CD4-positive, alpha-beta T cell (primary cell): ENCODE measurements at regions not wholly inside any gene's neighbourhood (a gene's known extent, or its start where the extent isn't known, plus 50 kb on each side); places are given as distances from the start of the nearest gene placed in this dataset.

Experiments used
- ATAC-seq: fragments of 200-7000 bp; cut with Tn5 transposase; one replicate; pipeline ENCODE4 v1.10.0; 2022; ENCODE audit warnings: mild to moderate bottlenecking; ENCODE audit not compliant: poor library complexity
- CTCF ChIA-PET: fragments of 350-600 bp; sonication (Branson Sonifier 250); formaldehyde crosslinking; loops from one replicate; lab custom pipeline; 2021; ENCODE audit warnings: antibody characterized with exemption, inconsistent platforms; lab: Charles Lee
- POLR2A ChIA-PET: fragments of 350-600 bp; sonication (Branson Sonifier 250); formaldehyde crosslinking; loops from one replicate; lab custom pipeline; 2021; ENCODE audit warnings: antibody characterized with exemption, inconsistent platforms; lab: Charles Lee
- DNase-seq, 14 experiments: peaks; one replicate each; pipeline ENCODE4 v3.0.0-alpha.2; 2013 to 2020; ENCODE audit warnings: mixed read lengths in 2 of 14
- H3K27ac ChIP-seq, 2 donors: one replicate each; pipeline versions ENCODE4 v1.5.1 to v1.7.0; 2013; ENCODE audit warnings: low read length in 2 of 2, low read depth in 1 of 2, mild to moderate bottlenecking in 1 of 2
- H3K27me3 ChIP-seq, 2 experiments: 1 replicate in 1 of 2; 2 replicates in 1 of 2; pipeline versions ENCODE4 v1.6.1 to v1.7.0; 2013; ENCODE audit warnings: low read length in 2 of 2, control low read depth in 1 of 2, mild to moderate bottlenecking in 1 of 2, moderate library complexity in 1 of 2; ENCODE audit not compliant: insufficient read depth in 2 of 2, control insufficient read depth in 1 of 2
- H3K36me3 ChIP-seq: one replicate; pipeline ENCODE4 v1.6.1; 2013; ENCODE audit warnings: low read length, control low read depth; ENCODE audit not compliant: insufficient read depth
- H3K4me1 ChIP-seq: one replicate; pipeline ENCODE4 v1.6.1; 2013; ENCODE audit warnings: low read length, control low read depth; ENCODE audit not compliant: insufficient read depth
- H3K4me3 ChIP-seq: one replicate; pipeline ENCODE4 v1.5.1; 2013; ENCODE audit warnings: mild to moderate bottlenecking, low read length, moderate library complexity
- H3K9me3 ChIP-seq, 2 experiments: 1 replicate in 1 of 2; 2 replicates in 1 of 2; pipeline versions ENCODE4 v1.6.1 to v1.7.0; 2013; ENCODE audit warnings: low read length in 2 of 2, mild to moderate bottlenecking in 2 of 2, control low read depth in 1 of 2, moderate library complexity in 1 of 2; ENCODE audit not compliant: control insufficient read depth in 1 of 2, insufficient read depth in 1 of 2
- H3K27ac Mint-ChIP-seq: one replicate; pipeline ENCODE4 v1.8.0; 2020; ENCODE audit warnings: mixed read lengths
- H3K27me3 Mint-ChIP-seq: one replicate; pipeline ENCODE4 v1.8.0; 2021; ENCODE audit warnings: mixed read lengths
- H3K36me3 Mint-ChIP-seq: one replicate; pipeline ENCODE4 v1.8.0; 2021; ENCODE audit warnings: low read depth, mixed read lengths
- H3K4me1 Mint-ChIP-seq: one replicate; pipeline ENCODE4 v1.8.0; 2021; ENCODE audit warnings: low read depth, mixed read lengths
- H3K4me3 Mint-ChIP-seq: one replicate; pipeline ENCODE4 v1.8.0; 2020; ENCODE audit warnings: mild to moderate bottlenecking, mixed read lengths
- H3K9me3 Mint-ChIP-seq: one replicate; pipeline ENCODE4 v1.8.0; 2020; ENCODE audit warnings: mixed read lengths
- CTCF ChIP-seq: fragments of 200-600 bp; IDR thresholded peaks from one replicate; pipeline ENCODE4 v1.8.0; 2022; ENCODE audit warnings: antibody characterized with exemption, mild to moderate bottlenecking
- intact Hi-C, 2 experiments: fragments of 100-400 bp; cut with DNase I in 1 of 2; cut with micrococcal nuclease in 1 of 2; formaldehyde crosslinking; loops; one replicate each; pipeline versions ENCODE4 v1.15.1 to v1.9.0; 2023 to 2025; cut with DNase I, micrococcal nuclease

- no peaks in the 10 kb centered on the region for H3K36me3 Mint-ChIP-seq
- no peak for TF ChIP-seq CTCF
- H3K27ac ChIP-seq: no peak overlapping the region
- peaks cover 3% of the 10 kb centered on the region for H3K9me3 Mint-ChIP-seq
- H3K4me1 ChIP-seq: no peaks in the 10 kb centered on the region
- intact Hi-C loops: no loop called here
- H3K4me3 ChIP-seq: no peak overlapping the region
- no peak for DNase-seq
- no peaks in the 10 kb centered on the region for H3K27me3 Mint-ChIP-seq
- ChIA-PET POLR2A (no interaction called here), CTCF (no interaction called here)
- ATAC-seq: no peak
- no peak overlapping the region for H3K27ac Mint-ChIP-seq
- no peaks in the 10 kb centered on the region for H3K9me3 ChIP-seq
- no peaks in the 10 kb centered on the region for H3K4me1 Mint-ChIP-seq
- peaks cover 0 to 3% of the 10 kb centered on the region in 2 experiments for H3K27me3 ChIP-seq
- H3K4me3 Mint-ChIP-seq: no peak overlapping the region
- H3K36me3 ChIP-seq: no peaks in the 10 kb centered on the region
These were observed 97.2 kb upstream of the EOLA2 start for GRCh38 chrX:150035531-150035930.

- no peak for ATAC-seq
- no peaks in the 10 kb centered on the region for H3K27me3 Mint-ChIP-seq
- Histone ChIP-seq H3K27ac (no peak overlapping the region), H3K4me3 (no peak overlapping the region), H3K9me3 (no peaks in the 10 kb centered on the region), H3K27me3 (peaks cover 0 to 3% of the 10 kb centered on the region in 2 experiments), H3K4me1 (no peaks in the 10 kb centered on the region), H3K36me3 (no peaks in the 10 kb centered on the region)
- H3K4me3 Mint-ChIP-seq: no peak overlapping the region
- no peaks in the 10 kb centered on the region for H3K36me3 Mint-ChIP-seq
- no peak for TF ChIP-seq CTCF
- intact Hi-C loops: no loop called here
- H3K27ac Mint-ChIP-seq: no peak overlapping the region
- ChIA-PET POLR2A (no interaction called here), CTCF (no interaction called here)
- H3K9me3 Mint-ChIP-seq: peaks cover 3% of the 10 kb centered on the region
- H3K4me1 Mint-ChIP-seq: no peaks in the 10 kb centered on the region
- DNase-seq: no peak
These were observed 97.9 kb upstream of the EOLA2 start for GRCh38 chrX:150036181-150036580.

GRCh38 chrX:150036641-150037040, 98.3 kb upstream of the EOLA2 start:
- no peak overlapping the region for H3K27ac ChIP-seq
- CTCF ChIA-PET: interaction anchor here (0.7 kb wide), 1 partner anchor 16 kb away, joined by 3 read pairs; no protein-coding TSS in a partner anchor
- no peaks in the 10 kb centered on the region for H3K4me1 Mint-ChIP-seq
- DNase-seq (no peak), ATAC-seq (no peak)
- H3K36me3 Mint-ChIP-seq: no peaks in the 10 kb centered on the region
- no peaks in the 10 kb centered on the region for H3K4me1 ChIP-seq
- intact Hi-C loops: no loop called here
- no peaks in the 10 kb centered on the region for H3K36me3 ChIP-seq
- no peak overlapping the region for H3K4me3 Mint-ChIP-seq
- H3K27me3 ChIP-seq: peaks cover 0 to 3% of the 10 kb centered on the region in 2 experiments
- TF ChIP-seq CTCF: no peak
- POLR2A ChIA-PET: no interaction called here
- no peaks in the 10 kb centered on the region for H3K27me3 Mint-ChIP-seq
- no peaks in the 10 kb centered on the region for H3K9me3 ChIP-seq
- H3K9me3 Mint-ChIP-seq: peaks cover 3% of the 10 kb centered on the region
- no peak overlapping the region for H3K27ac Mint-ChIP-seq
- H3K4me3 ChIP-seq: no peak overlapping the region
